Adrenal gland (tissue), 5 donors: ENCODE measurements at regions not wholly inside any gene's neighbourhood (a gene's known extent, or its start where the extent isn't known, plus 50 kb on each side); places are given as distances from the start of the nearest gene placed in this dataset.

Experiments
- POLR2A ChIP-seq, 2 donors: fragments of 450-650 bp; IDR thresholded peaks; one replicate each; pipeline ENCODE4 v1.6.1; 2017; ENCODE audit warnings: antibody characterized with exemption in 2 of 2, mild to moderate bottlenecking in 2 of 2, moderate library complexity in 1 of 2
- TF ChIP-seq, protein P1 (sequence below), 6 experiments: fragments of 450-650 bp in 4 of 6; fragments of 200-600 bp in 2 of 6; sonication (generic) in 1 of 6; IDR thresholded peaks; 1 replicate in 5 of 6; 2 replicates in 1 of 6; pipeline versions ENCODE4 v1.5.1 to v1.8.0; 2016 to 2021; ENCODE audit warnings: antibody characterized with exemption in 6 of 6, mild to moderate bottlenecking in 2 of 6, moderate library complexity in 1 of 6
- donor health status: DM: no; HTN: no; CAD: no.

DNA sequence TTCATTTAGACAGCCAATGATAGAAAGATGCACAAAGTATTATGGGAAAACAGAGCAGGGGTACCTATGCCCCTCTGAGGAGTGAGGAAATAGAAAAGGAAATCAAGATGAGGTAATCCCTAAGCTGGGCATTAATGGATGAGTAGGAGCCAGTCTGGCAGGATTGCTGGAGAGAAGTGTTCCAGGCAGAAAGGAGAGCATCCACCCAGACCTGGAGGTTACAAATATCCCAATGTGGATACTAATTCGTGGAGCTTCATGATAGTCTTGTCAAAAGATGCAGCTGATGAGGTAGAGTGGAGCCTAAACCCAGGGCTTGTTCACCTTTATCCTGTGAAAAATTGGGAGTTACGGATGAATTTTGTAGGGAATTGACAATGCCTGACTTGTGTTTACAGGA is 328.0 kb downstream of the ZNF608 start:
- no peak for TF ChIP-seq POLR2A (IDR thresholded peaks at IDR 0.05)
- TF ChIP-seq, protein P1, sequence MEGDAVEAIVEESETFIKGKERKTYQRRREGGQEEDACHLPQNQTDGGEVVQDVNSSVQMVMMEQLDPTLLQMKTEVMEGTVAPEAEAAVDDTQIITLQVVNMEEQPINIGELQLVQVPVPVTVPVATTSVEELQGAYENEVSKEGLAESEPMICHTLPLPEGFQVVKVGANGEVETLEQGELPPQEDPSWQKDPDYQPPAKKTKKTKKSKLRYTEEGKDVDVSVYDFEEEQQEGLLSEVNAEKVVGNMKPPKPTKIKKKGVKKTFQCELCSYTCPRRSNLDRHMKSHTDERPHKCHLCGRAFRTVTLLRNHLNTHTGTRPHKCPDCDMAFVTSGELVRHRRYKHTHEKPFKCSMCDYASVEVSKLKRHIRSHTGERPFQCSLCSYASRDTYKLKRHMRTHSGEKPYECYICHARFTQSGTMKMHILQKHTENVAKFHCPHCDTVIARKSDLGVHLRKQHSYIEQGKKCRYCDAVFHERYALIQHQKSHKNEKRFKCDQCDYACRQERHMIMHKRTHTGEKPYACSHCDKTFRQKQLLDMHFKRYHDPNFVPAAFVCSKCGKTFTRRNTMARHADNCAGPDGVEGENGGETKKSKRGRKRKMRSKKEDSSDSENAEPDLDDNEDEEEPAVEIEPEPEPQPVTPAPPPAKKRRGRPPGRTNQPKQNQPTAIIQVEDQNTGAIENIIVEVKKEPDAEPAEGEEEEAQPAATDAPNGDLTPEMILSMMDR (IDR thresholded peaks at IDR 0.05): no peak
